ENCODE measurements at regions not wholly inside any gene's neighbourhood (a gene's known extent, or its start where the extent isn't known, plus 50 kb on each side); places are given as distances from the start of the nearest gene placed in this dataset.

- Histone ChIP-seq H3K27me3 (no peaks in the 10 kb centered on the region), H3K27ac (no peak overlapping the region), H3K9me3 (no peaks in the 10 kb centered on the region), H3K4me1 (no peaks in the 10 kb centered on the region), H3K4me3 (no peak overlapping the region), H3K36me3 (no peaks in the 10 kb centered on the region)
- intact Hi-C loops (cut with DNase I) = no loop called here
- FAIRE-seq (no peak), ATAC-seq (peak in 1 of 4 donors; percentile 18), DNase-seq (no peak)
- 38 to 49% methylated on average over 8 of the region's 8 CpGs for WGBS, 2 donors
- TF ChIP-seq CTCF (IDR thresholded peaks at IDR 0.05) = no peak
Observed at GRCh38 chr10:36188080-36188453, 546.0 kb upstream of the FZD8 start.

GRCh38 chr10:36187380-36188079 is 545.4 kb upstream of the FZD8 start:
- no peak for TF ChIP-seq CTCF (IDR thresholded peaks at IDR 0.05)
- WGBS, 2 donors = 78 to 80% methylated on average over 6 of the region's 6 CpGs
- Histone ChIP-seq H3K27me3 (no peaks in the 10 kb centered on the region), H3K27ac (no peak overlapping the region), H3K4me3 (no peak overlapping the region), H3K9me3 (no peaks in the 10 kb centered on the region), H3K36me3 (no peaks in the 10 kb centered on the region), H3K4me1 (no peaks in the 10 kb centered on the region)
- FAIRE-seq (no peak), ATAC-seq (peak in 1 of 4 donors; percentile 13), DNase-seq (no peak)
- intact Hi-C loops (cut with DNase I) = no loop called here

GRCh38 chr10:36185097-36185496 is 543.0 kb upstream of the FZD8 start:
- Histone ChIP-seq H3K4me1 (no peaks in the 10 kb centered on the region), H3K4me3 (no peak overlapping the region), H3K36me3 (no peaks in the 10 kb centered on the region), H3K27ac (no peak overlapping the region), H3K9me3 (no peaks in the 10 kb centered on the region), H3K27me3 (no peaks in the 10 kb centered on the region)
- WGBS, 2 donors = 46 to 70% methylated on average over 6 of the region's 6 CpGs
- ATAC-seq (no peak), DNase-seq (peak in 1 of 6 donors; percentile 34), FAIRE-seq (no peak)
- no peak for TF ChIP-seq CTCF (IDR thresholded peaks at IDR 0.05)
- intact Hi-C loops (cut with DNase I) = no loop called here

GRCh38 chr10:36183726-36184125 is 541.6 kb upstream of the FZD8 start:
- 91 to 95% methylated on average over 6 of the region's 6 CpGs for WGBS, 2 donors
- intact Hi-C loops (cut with DNase I) = no loop called here
- Histone ChIP-seq H3K4me1 (no peaks in the 10 kb centered on the region), H3K9me3 (no peaks in the 10 kb centered on the region), H3K27ac (no peak overlapping the region), H3K4me3 (no peak overlapping the region), H3K27me3 (no peaks in the 10 kb centered on the region), H3K36me3 (no peaks in the 10 kb centered on the region)
- DNase-seq (no peak), FAIRE-seq (no peak), ATAC-seq (no peak)
- no peak for TF ChIP-seq CTCF (IDR thresholded peaks at IDR 0.05)

- ATAC-seq = no peak
- no peak for FAIRE-seq
- intact Hi-C loops (cut with DNase I) = no loop called here
- DNase-seq = no peak
- no peak overlapping the region for H3K4me3 ChIP-seq
- no peaks in the 10 kb centered on the region for H3K4me1 ChIP-seq
- no peaks in the 10 kb centered on the region for H3K36me3 ChIP-seq
- peak overlapping the region in 1 of 4 donors; percentile 34 for H3K27ac ChIP-seq
- no peaks in the 10 kb centered on the region for H3K9me3 ChIP-seq
- H3K27me3 ChIP-seq = no peaks in the 10 kb centered on the region
- TF ChIP-seq CTCF (IDR thresholded peaks at IDR 0.05) = no peak
Observed at GRCh38 chr10:36183056-36183455, 541.0 kb upstream of the FZD8 start.
